ENCODE measurements at regions not wholly inside any gene's neighbourhood (a gene's known extent, or its start where the extent isn't known, plus 50 kb on each side); places are given as distances from the start of the nearest gene placed in this dataset.

GRCh38 chr9:103991698-103992097, 102.4 kb upstream of the SMC2 start:
- WGBS, 3 donors, result 55 to 61% (median 58%) methylated on average over 1 of the region's 1 CpG
- no peak overlapping the region for H3K4me3 ChIP-seq (ENCODE audit: low read depth in 1 of 3, low read length in 3 of 3)
- no peaks in the 10 kb centered on the region for H3K36me3 ChIP-seq (ENCODE audit: control insufficient read depth in 3 of 3, insufficient read depth in 2 of 3, low read depth in 1 of 3, low read length in 3 of 3)
- DNase-seq, result no peak
- H3K9me3 ChIP-seq (ENCODE audit: control insufficient read depth in 2 of 2, insufficient read depth in 1 of 2, low read depth in 1 of 2, low read length in 1 of 2), result no peaks in the 10 kb centered on the region
- no peaks in the 10 kb centered on the region for H3K27me3 ChIP-seq (ENCODE audit: control insufficient read depth in 3 of 3, insufficient read depth in 3 of 3, low read length in 3 of 3)
- H3K27ac ChIP-seq (ENCODE audit: low read depth in 1 of 3, low read length in 2 of 3), result no peak overlapping the region
- no peak for FAIRE-seq
- H3K4me1 ChIP-seq (ENCODE audit: control insufficient read depth in 3 of 3, insufficient read depth in 2 of 3, low read depth in 1 of 3, low read length in 2 of 3), result no peaks in the 10 kb centered on the region

GRCh38 chr9:103992938-103993579, 101.0 kb upstream of the SMC2 start:
- Histone ChIP-seq H3K4me1 (ENCODE audit: control insufficient read depth in 3 of 3, insufficient read depth in 2 of 3, low read depth in 1 of 3, low read length in 2 of 3) (no peaks in the 10 kb centered on the region), H3K27ac (ENCODE audit: low read depth in 1 of 3, low read length in 2 of 3) (no peak overlapping the region), H3K9me3 (ENCODE audit: control insufficient read depth in 2 of 2, insufficient read depth in 1 of 2, low read depth in 1 of 2, low read length in 1 of 2) (no peaks in the 10 kb centered on the region), H3K27me3 (ENCODE audit: control insufficient read depth in 3 of 3, insufficient read depth in 3 of 3, low read length in 3 of 3) (no peaks in the 10 kb centered on the region), H3K36me3 (ENCODE audit: control insufficient read depth in 3 of 3, insufficient read depth in 2 of 3, low read depth in 1 of 3, low read length in 3 of 3) (no peaks in the 10 kb centered on the region), H3K4me3 (ENCODE audit: low read depth in 1 of 3, low read length in 3 of 3) (no peak overlapping the region)
- FAIRE-seq, result no peak
- DNase-seq, result no peak
- 58 to 70% (median 61%) methylated on average over 3 of the region's 3 CpGs for WGBS, 3 donors

GRCh38 chr9:103997856-103998370, 96.2 kb upstream of the SMC2 start:
- DNase-seq (no peak), FAIRE-seq (no peak)
- Histone ChIP-seq H3K36me3 (ENCODE audit: control insufficient read depth in 3 of 3, insufficient read depth in 2 of 3, low read depth in 1 of 3, low read length in 3 of 3) (no peaks in the 10 kb centered on the region), H3K9me3 (ENCODE audit: control insufficient read depth in 2 of 2, insufficient read depth in 1 of 2, low read depth in 1 of 2, low read length in 1 of 2) (peaks cover 0 to 4% of the 10 kb centered on the region in 2 donors), H3K27ac (ENCODE audit: low read depth in 1 of 3, low read length in 2 of 3) (no peak overlapping the region), H3K4me3 (ENCODE audit: low read depth in 1 of 3, low read length in 3 of 3) (no peak overlapping the region), H3K4me1 (ENCODE audit: control insufficient read depth in 3 of 3, insufficient read depth in 2 of 3, low read depth in 1 of 3, low read length in 2 of 3) (no peaks in the 10 kb centered on the region), H3K27me3 (ENCODE audit: control insufficient read depth in 3 of 3, insufficient read depth in 3 of 3, low read length in 3 of 3) (no peaks in the 10 kb centered on the region)
- 56 to 66% (median 65%) methylated on average over 3 of the region's 3 CpGs for WGBS, 3 donors

GRCh38 chr9:103999375-104000062, 94.6 kb upstream of the SMC2 start:
- no peaks in the 10 kb centered on the region for H3K4me1 ChIP-seq (ENCODE audit: control insufficient read depth in 3 of 3, insufficient read depth in 2 of 3, low read depth in 1 of 3, low read length in 2 of 3)
- no peak overlapping the region for H3K27ac ChIP-seq (ENCODE audit: low read depth in 1 of 3, low read length in 2 of 3)
- no peaks in the 10 kb centered on the region for H3K36me3 ChIP-seq (ENCODE audit: control insufficient read depth in 3 of 3, insufficient read depth in 2 of 3, low read depth in 1 of 3, low read length in 3 of 3)
- no peaks in the 10 kb centered on the region for H3K27me3 ChIP-seq (ENCODE audit: control insufficient read depth in 3 of 3, insufficient read depth in 3 of 3, low read length in 3 of 3)
- no peak overlapping the region for H3K4me3 ChIP-seq (ENCODE audit: low read depth in 1 of 3, low read length in 3 of 3)
- WGBS, 3 donors, result 97 to 98% (median 97%) methylated on average over 39 to 40 of the region's 40 CpGs
- DNase-seq, result no peak
- H3K9me3 ChIP-seq (ENCODE audit: control insufficient read depth in 2 of 2, insufficient read depth in 1 of 2, low read depth in 1 of 2, low read length in 1 of 2), result peaks cover 0 to 4% of the 10 kb centered on the region in 2 donors
- FAIRE-seq, result no peak

GRCh38 chr9:104009826-104010225, 84.3 kb upstream of the SMC2 start:
- Histone ChIP-seq H3K9me3 (ENCODE audit: control insufficient read depth in 2 of 2, insufficient read depth in 1 of 2, low read depth in 1 of 2, low read length in 1 of 2) (no peaks in the 10 kb centered on the region), H3K27me3 (ENCODE audit: control insufficient read depth in 3 of 3, insufficient read depth in 3 of 3, low read length in 3 of 3) (no peaks in the 10 kb centered on the region), H3K4me3 (ENCODE audit: low read depth in 1 of 3, low read length in 3 of 3) (no peak overlapping the region), H3K4me1 (ENCODE audit: control insufficient read depth in 3 of 3, insufficient read depth in 2 of 3, low read depth in 1 of 3, low read length in 2 of 3) (no peaks in the 10 kb centered on the region), H3K27ac (ENCODE audit: low read depth in 1 of 3, low read length in 2 of 3) (no peak overlapping the region), H3K36me3 (ENCODE audit: control insufficient read depth in 3 of 3, insufficient read depth in 2 of 3, low read depth in 1 of 3, low read length in 3 of 3) (no peaks in the 10 kb centered on the region)
- DNase-seq (no peak), FAIRE-seq (no peak)
- WGBS, 3 donors, result 16 to 32% (median 17%) methylated on average over 3 of the region's 3 CpGs

- peaks cover 0 to 1% (median 0%) of the 10 kb centered on the region in 3 donors for H3K27me3 ChIP-seq (ENCODE audit: control insufficient read depth in 3 of 3, insufficient read depth in 3 of 3, low read length in 3 of 3)
- no peaks in the 10 kb centered on the region for H3K4me1 ChIP-seq (ENCODE audit: control insufficient read depth in 3 of 3, insufficient read depth in 2 of 3, low read depth in 1 of 3, low read length in 2 of 3)
- no peak for DNase-seq
- no peaks in the 10 kb centered on the region for H3K9me3 ChIP-seq (ENCODE audit: control insufficient read depth in 2 of 2, insufficient read depth in 1 of 2, low read depth in 1 of 2, low read length in 1 of 2)
- no peak overlapping the region for H3K4me3 ChIP-seq (ENCODE audit: low read depth in 1 of 3, low read length in 3 of 3)
- H3K27ac ChIP-seq (ENCODE audit: low read depth in 1 of 3, low read length in 2 of 3), result no peak overlapping the region
- H3K36me3 ChIP-seq (ENCODE audit: control insufficient read depth in 3 of 3, insufficient read depth in 2 of 3, low read depth in 1 of 3, low read length in 3 of 3), result no peaks in the 10 kb centered on the region
- FAIRE-seq, result no peak
Observed at GRCh38 chr9:104022083-104022482, 72.0 kb upstream of the SMC2 start.

GRCh38 chr9:104025104-104025503, 69.0 kb upstream of the SMC2 start:
- H3K4me1 ChIP-seq (ENCODE audit: control insufficient read depth in 3 of 3, insufficient read depth in 2 of 3, low read depth in 1 of 3, low read length in 2 of 3), result no peaks in the 10 kb centered on the region
- DNase-seq (no peak), FAIRE-seq (no peak)
- H3K27ac ChIP-seq (ENCODE audit: low read depth in 1 of 3, low read length in 2 of 3), result no peak overlapping the region
- H3K36me3 ChIP-seq (ENCODE audit: control insufficient read depth in 3 of 3, insufficient read depth in 2 of 3, low read depth in 1 of 3, low read length in 3 of 3), result no peaks in the 10 kb centered on the region
- no peaks in the 10 kb centered on the region for H3K9me3 ChIP-seq (ENCODE audit: control insufficient read depth in 2 of 2, insufficient read depth in 1 of 2, low read depth in 1 of 2, low read length in 1 of 2)
- H3K4me3 ChIP-seq (ENCODE audit: low read depth in 1 of 3, low read length in 3 of 3), result no peak overlapping the region
- WGBS, 3 donors, result 85 to 94% (median 86%) methylated on average over 2 of the region's 2 CpGs
- H3K27me3 ChIP-seq (ENCODE audit: control insufficient read depth in 3 of 3, insufficient read depth in 3 of 3, low read length in 3 of 3), result peaks cover 0 to 1% (median 0%) of the 10 kb centered on the region in 3 donors

- no peak for FAIRE-seq
- Histone ChIP-seq H3K9me3 (ENCODE audit: control insufficient read depth in 2 of 2, insufficient read depth in 1 of 2, low read depth in 1 of 2, low read length in 1 of 2) (no peaks in the 10 kb centered on the region), H3K4me1 (ENCODE audit: control insufficient read depth in 3 of 3, insufficient read depth in 2 of 3, low read depth in 1 of 3, low read length in 2 of 3) (no peaks in the 10 kb centered on the region), H3K27me3 (ENCODE audit: control insufficient read depth in 3 of 3, insufficient read depth in 3 of 3, low read length in 3 of 3) (peaks cover 0 to 1% (median 0%) of the 10 kb centered on the region in 3 donors), H3K27ac (ENCODE audit: low read depth in 1 of 3, low read length in 2 of 3) (no peak overlapping the region), H3K36me3 (ENCODE audit: control insufficient read depth in 3 of 3, insufficient read depth in 2 of 3, low read depth in 1 of 3, low read length in 3 of 3) (no peaks in the 10 kb centered on the region), H3K4me3 (ENCODE audit: low read depth in 1 of 3, low read length in 3 of 3) (no peak overlapping the region)
- 43 to 45% (median 43%) methylated on average over 2 of the region's 2 CpGs for WGBS, 3 donors
- no peak for DNase-seq
Observed at GRCh38 chr9:104025945-104026344, 68.2 kb upstream of the SMC2 start.
